ENCODE measurements at regions not wholly inside any gene's neighbourhood (a gene's known extent, or its start where the extent isn't known, plus 50 kb on each side); places are given as distances from the start of the nearest gene placed in this dataset.

- H3K4me3 ChIP-seq = no peak overlapping the region
- no peak for TF ChIP-seq CTCF (IDR thresholded peaks at IDR 0.05)
- intact Hi-C loops (cut with DNase I; ENCODE audit: low total_unique reads) = no loop called here
Measured at GRCh38 chr2:20882466-20883170, 59.7 kb upstream of the LDAH start.

GRCh38 chr2:20880221-20880771 is 57.4 kb upstream of the LDAH start:
- DNase-seq = no peak
- H3K27ac ChIP-seq = no peak overlapping the region
- intact Hi-C loops (cut with DNase I; ENCODE audit: low total_unique reads) = no loop called here
- no peak for TF ChIP-seq CTCF (IDR thresholded peaks at IDR 0.05)
- no peaks in the 10 kb centered on the region for H3K36me3 ChIP-seq
- H3K27me3 ChIP-seq = no peaks in the 10 kb centered on the region
- no peak overlapping the region for H3K4me3 ChIP-seq
- H3K4me1 ChIP-seq = peaks cover 0 to 22% (median 6%) of the 10 kb centered on the region in 4 donors
- no peaks in the 10 kb centered on the region for H3K9me3 ChIP-seq

More at GRCh38 chr2:20882466-20883170, 59.7 kb upstream of the LDAH start:
- no peaks in the 10 kb centered on the region for H3K9me3 ChIP-seq
- peaks cover 0 to 17% (median 5%) of the 10 kb centered on the region in 4 donors for H3K4me1 ChIP-seq
- no peaks in the 10 kb centered on the region for H3K36me3 ChIP-seq
- no peak overlapping the region for H3K27ac ChIP-seq
- DNase-seq = no peak
- H3K27me3 ChIP-seq = no peaks in the 10 kb centered on the region

GRCh38 chr2:20879221-20879620 is 56.3 kb upstream of the LDAH start:
- intact Hi-C loops (cut with DNase I; ENCODE audit: low total_unique reads) = no loop called here
- no peak for DNase-seq
- Histone ChIP-seq H3K4me3 (no peak overlapping the region), H3K36me3 (no peaks in the 10 kb centered on the region), H3K27ac (no peak overlapping the region), H3K27me3 (no peaks in the 10 kb centered on the region), H3K9me3 (no peaks in the 10 kb centered on the region), H3K4me1 (peaks cover 0 to 22% (median 6%) of the 10 kb centered on the region in 4 donors)
- TF ChIP-seq CTCF (IDR thresholded peaks at IDR 0.05) = no peak

GRCh38 chr2:20877960-20878359 is 55.1 kb upstream of the LDAH start:
- Histone ChIP-seq H3K36me3 (no peaks in the 10 kb centered on the region), H3K4me1 (peaks cover 0 to 22% (median 6%) of the 10 kb centered on the region in 4 donors), H3K27me3 (no peaks in the 10 kb centered on the region), H3K4me3 (no peak overlapping the region), H3K9me3 (no peaks in the 10 kb centered on the region), H3K27ac (peak overlapping the region; percentile 33 to 50)
- no peak for DNase-seq
- intact Hi-C loops (cut with DNase I; ENCODE audit: low total_unique reads) = no loop called here
- no peak for TF ChIP-seq CTCF (IDR thresholded peaks at IDR 0.05)
